ENCODE measurements at regions not wholly inside any gene's neighbourhood (a gene's known extent, or its start where the extent isn't known, plus 50 kb on each side); places are given as distances from the start of the nearest gene placed in this dataset.

DNA sequence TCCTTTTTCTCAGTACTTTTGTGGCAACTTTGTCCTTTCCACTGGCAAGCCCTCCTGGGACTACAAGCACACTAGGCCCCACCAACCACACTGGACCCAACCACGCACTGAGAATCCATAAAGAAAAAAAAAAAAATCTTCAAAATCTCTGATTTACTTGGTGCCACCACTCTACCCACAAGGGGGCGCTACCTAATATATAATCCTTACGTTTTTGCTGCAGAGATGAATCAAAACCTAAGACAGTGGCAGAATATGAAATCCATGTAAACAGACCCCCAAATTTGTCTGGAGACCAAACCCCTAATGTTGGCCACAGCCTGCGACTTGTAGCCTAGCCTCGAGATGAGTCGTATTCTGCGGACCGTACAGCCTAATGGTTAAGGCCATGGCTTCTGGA, 63.5 kb upstream of the ARHGAP36 start:
- TF ChIP-seq, protein P1, sequence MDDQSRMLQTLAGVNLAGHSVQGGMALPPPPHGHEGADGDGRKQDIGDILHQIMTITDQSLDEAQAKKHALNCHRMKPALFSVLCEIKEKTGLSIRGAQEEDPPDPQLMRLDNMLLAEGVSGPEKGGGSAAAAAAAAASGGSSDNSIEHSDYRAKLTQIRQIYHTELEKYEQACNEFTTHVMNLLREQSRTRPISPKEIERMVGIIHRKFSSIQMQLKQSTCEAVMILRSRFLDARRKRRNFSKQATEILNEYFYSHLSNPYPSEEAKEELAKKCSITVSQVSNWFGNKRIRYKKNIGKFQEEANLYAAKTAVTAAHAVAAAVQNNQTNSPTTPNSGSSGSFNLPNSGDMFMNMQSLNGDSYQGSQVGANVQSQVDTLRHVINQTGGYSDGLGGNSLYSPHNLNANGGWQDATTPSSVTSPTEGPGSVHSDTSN (IDR thresholded peaks at IDR 0.05), result no peak
- TF ChIP-seq HOXA7 (CRISPR knock-in tag; IDR thresholded peaks at IDR 0.05) (no peak), RFX5 (IDR thresholded peaks at IDR 0.05) (no peak), GATA3 (IDR thresholded peaks at IDR 0.05; ENCODE audit: borderline replicate concordance) (no peak), POLR2A (IDR thresholded peaks at IDR 0.05; ENCODE audit: low read length) (no peak)
- TF ChIP-seq, protein P2, sequence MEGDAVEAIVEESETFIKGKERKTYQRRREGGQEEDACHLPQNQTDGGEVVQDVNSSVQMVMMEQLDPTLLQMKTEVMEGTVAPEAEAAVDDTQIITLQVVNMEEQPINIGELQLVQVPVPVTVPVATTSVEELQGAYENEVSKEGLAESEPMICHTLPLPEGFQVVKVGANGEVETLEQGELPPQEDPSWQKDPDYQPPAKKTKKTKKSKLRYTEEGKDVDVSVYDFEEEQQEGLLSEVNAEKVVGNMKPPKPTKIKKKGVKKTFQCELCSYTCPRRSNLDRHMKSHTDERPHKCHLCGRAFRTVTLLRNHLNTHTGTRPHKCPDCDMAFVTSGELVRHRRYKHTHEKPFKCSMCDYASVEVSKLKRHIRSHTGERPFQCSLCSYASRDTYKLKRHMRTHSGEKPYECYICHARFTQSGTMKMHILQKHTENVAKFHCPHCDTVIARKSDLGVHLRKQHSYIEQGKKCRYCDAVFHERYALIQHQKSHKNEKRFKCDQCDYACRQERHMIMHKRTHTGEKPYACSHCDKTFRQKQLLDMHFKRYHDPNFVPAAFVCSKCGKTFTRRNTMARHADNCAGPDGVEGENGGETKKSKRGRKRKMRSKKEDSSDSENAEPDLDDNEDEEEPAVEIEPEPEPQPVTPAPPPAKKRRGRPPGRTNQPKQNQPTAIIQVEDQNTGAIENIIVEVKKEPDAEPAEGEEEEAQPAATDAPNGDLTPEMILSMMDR (IDR thresholded peaks at IDR 0.05), result peak; percentile 45
- TF ChIP-seq, protein P3, sequence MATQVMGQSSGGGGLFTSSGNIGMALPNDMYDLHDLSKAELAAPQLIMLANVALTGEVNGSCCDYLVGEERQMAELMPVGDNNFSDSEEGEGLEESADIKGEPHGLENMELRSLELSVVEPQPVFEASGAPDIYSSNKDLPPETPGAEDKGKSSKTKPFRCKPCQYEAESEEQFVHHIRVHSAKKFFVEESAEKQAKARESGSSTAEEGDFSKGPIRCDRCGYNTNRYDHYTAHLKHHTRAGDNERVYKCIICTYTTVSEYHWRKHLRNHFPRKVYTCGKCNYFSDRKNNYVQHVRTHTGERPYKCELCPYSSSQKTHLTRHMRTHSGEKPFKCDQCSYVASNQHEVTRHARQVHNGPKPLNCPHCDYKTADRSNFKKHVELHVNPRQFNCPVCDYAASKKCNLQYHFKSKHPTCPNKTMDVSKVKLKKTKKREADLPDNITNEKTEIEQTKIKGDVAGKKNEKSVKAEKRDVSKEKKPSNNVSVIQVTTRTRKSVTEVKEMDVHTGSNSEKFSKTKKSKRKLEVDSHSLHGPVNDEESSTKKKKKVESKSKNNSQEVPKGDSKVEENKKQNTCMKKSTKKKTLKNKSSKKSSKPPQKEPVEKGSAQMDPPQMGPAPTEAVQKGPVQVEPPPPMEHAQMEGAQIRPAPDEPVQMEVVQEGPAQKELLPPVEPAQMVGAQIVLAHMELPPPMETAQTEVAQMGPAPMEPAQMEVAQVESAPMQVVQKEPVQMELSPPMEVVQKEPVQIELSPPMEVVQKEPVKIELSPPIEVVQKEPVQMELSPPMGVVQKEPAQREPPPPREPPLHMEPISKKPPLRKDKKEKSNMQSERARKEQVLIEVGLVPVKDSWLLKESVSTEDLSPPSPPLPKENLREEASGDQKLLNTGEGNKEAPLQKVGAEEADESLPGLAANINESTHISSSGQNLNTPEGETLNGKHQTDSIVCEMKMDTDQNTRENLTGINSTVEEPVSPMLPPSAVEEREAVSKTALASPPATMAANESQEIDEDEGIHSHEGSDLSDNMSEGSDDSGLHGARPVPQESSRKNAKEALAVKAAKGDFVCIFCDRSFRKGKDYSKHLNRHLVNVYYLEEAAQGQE (IDR thresholded peaks at IDR 0.05), result no peak

Data from A549 (cell line).